HUDEP-2 (cell line): ENCODE measurements at regions not wholly inside any gene's neighbourhood (a gene's known extent, or its start where the extent isn't known, plus 50 kb on each side); places are given as distances from the start of the nearest gene placed in this dataset.
"Not testable (repeated sequence)": the region's sequence is repeated elsewhere in the genome, so short reads cannot be mapped to it uniquely, and the experiment has no call there.

ENCODE experiments used
- DNase-seq, 76 experiments: peaks; one replicate each; lab custom pipeline; 2025; ENCODE audit not compliant: unreplicated experiment in 76 of 76; lab: John Stamatoyannopoulos, UW

GRCh38 chr10:71015674-71016073, 127.3 kb upstream of the PCBD1 start:
- DNase-seq, result no peak

GRCh38 chr10:71020061-71020460, 131.7 kb upstream of the PCBD1 start:
- DNase-seq, result not testable (repeated sequence)

GRCh38 chr10:71021402-71021801, 133.0 kb upstream of the PCBD1 start:
- no peak for DNase-seq

GRCh38 chr10:71023704-71024283, 135.4 kb upstream of the PCBD1 start:
- DNase-seq, result no peak

- DNase-seq, result no peak
Measured at GRCh38 chr10:71024490-71024889, 136.1 kb upstream of the PCBD1 start.

GRCh38 chr10:71025535-71025934, 137.2 kb upstream of the PCBD1 start:
- no peak for DNase-seq

GRCh38 chr10:71028066-71028465, 139.7 kb upstream of the PCBD1 start:
- DNase-seq, result no peak

- no peak for DNase-seq
Measured at GRCh38 chr10:71029411-71029892, 141.1 kb upstream of the PCBD1 start.

GRCh38 chr10:71029907-71030306, 141.5 kb upstream of the PCBD1 start:
- DNase-seq, result no peak

GRCh38 chr10:71031026-71031425, 142.7 kb upstream of the PCBD1 start:
- no peak for DNase-seq

- no peak for DNase-seq
Measured at GRCh38 chr10:71031603-71032002, 143.2 kb upstream of the PCBD1 start.

GRCh38 chr10:71032887-71033286, 144.5 kb upstream of the PCBD1 start:
- DNase-seq, result no peak

GRCh38 chr10:71033396-71033980, 145.1 kb upstream of the PCBD1 start:
- no peak for DNase-seq

- DNase-seq, result no peak
Measured at GRCh38 chr10:71035511-71036296, 147.3 kb upstream of the PCBD1 start.

GRCh38 chr10:71036297-71036966, 148.1 kb upstream of the PCBD1 start:
- no peak for DNase-seq

GRCh38 chr10:71038091-71038633, 149.8 kb upstream of the PCBD1 start:
- DNase-seq, result peak in 1 of 76 experiments; percentile 4

GRCh38 chr10:71038921-71039320, 150.6 kb upstream of the PCBD1 start:
- no peak for DNase-seq

GRCh38 chr10:71039551-71039950, 151.2 kb upstream of the PCBD1 start:
- DNase-seq, result no peak

- no peak for DNase-seq
Measured at GRCh38 chr10:71040343-71040742, 152.0 kb upstream of the PCBD1 start.

GRCh38 chr10:71040846-71041605, 152.7 kb upstream of the PCBD1 start:
- DNase-seq, result no peak
